ENCODE measurements at regions not wholly inside any gene's neighbourhood (a gene's known extent, or its start where the extent isn't known, plus 50 kb on each side); places are given as distances from the start of the nearest gene placed in this dataset.

DNA sequence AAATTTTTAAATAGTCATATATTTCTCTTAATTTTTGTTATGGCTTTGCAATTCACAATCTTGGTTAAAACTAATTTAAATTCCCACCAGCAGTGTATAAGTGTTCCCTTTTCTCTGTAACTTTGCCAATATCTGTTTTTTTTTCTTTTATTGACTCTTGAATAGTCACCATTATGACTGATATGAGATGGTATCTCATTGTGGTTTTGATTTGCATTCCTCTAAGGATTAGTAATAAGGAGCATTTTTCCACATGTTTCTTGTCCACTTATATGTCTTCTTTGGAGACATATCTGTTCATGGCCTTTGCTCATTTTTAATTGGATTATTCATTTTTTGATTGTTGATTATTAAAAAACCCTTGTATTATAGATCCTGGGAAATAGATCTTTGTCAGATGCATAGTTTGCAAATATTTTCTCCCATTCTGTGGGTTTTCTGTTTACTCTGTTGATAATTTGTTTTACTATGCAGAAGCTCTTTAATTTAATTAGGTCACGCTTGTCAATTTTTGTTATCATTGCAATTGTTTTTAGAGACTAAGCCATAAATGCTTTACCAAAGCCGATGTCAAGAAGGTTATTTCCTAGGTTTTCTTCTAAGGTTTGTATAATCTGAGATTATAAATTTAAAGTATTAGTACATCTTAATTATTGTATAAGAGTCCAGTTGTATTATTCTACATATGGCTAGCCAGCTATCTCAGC lies 610.9 kb downstream of the CHSY3 start:
- TF ChIP-seq, protein P1, sequence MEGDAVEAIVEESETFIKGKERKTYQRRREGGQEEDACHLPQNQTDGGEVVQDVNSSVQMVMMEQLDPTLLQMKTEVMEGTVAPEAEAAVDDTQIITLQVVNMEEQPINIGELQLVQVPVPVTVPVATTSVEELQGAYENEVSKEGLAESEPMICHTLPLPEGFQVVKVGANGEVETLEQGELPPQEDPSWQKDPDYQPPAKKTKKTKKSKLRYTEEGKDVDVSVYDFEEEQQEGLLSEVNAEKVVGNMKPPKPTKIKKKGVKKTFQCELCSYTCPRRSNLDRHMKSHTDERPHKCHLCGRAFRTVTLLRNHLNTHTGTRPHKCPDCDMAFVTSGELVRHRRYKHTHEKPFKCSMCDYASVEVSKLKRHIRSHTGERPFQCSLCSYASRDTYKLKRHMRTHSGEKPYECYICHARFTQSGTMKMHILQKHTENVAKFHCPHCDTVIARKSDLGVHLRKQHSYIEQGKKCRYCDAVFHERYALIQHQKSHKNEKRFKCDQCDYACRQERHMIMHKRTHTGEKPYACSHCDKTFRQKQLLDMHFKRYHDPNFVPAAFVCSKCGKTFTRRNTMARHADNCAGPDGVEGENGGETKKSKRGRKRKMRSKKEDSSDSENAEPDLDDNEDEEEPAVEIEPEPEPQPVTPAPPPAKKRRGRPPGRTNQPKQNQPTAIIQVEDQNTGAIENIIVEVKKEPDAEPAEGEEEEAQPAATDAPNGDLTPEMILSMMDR (IDR thresholded peaks at IDR 0.05): no peak
- TF ChIP-seq POLR2A (IDR thresholded peaks at IDR 0.05): no peak
